ENCODE measurements at regions not wholly inside any gene's neighbourhood (a gene's known extent, or its start where the extent isn't known, plus 50 kb on each side); places are given as distances from the start of the nearest gene placed in this dataset.
"Not testable (repeated sequence)": the region's sequence is repeated elsewhere in the genome, so short reads cannot be mapped to it uniquely, and the experiment has no call there.

- DNase-seq: no peak
Observed at GRCh38 chr6:14571746-14572145, 454.2 kb downstream of the CD83 start.

GRCh38 chr6:14573267-14573666 is 455.7 kb downstream of the CD83 start:
- no peak for DNase-seq

- DNase-seq: no peak
Observed at GRCh38 chr6:14573703-14574290, 456.2 kb downstream of the CD83 start.

- no peak for DNase-seq
Observed at GRCh38 chr6:14575961-14576360, 458.4 kb downstream of the CD83 start.

- DNase-seq: no peak
Observed at GRCh38 chr6:14578994-14579393, 461.4 kb downstream of the CD83 start.

- DNase-seq: no peak
Observed at GRCh38 chr6:14582749-14583148, 465.2 kb downstream of the CD83 start.

GRCh38 chr6:14583826-14584225 is 466.3 kb downstream of the CD83 start:
- DNase-seq: no peak

- no peak for DNase-seq
Observed at GRCh38 chr6:14584450-14584849, 466.9 kb downstream of the CD83 start.

- no peak for DNase-seq
Observed at GRCh38 chr6:14585689-14586088, 468.1 kb downstream of the CD83 start.

GRCh38 chr6:14589175-14589574 is 471.6 kb downstream of the CD83 start:
- no peak for DNase-seq

- DNase-seq: no peak
Observed at GRCh38 chr6:14590586-14590985, 473.0 kb downstream of the CD83 start.

GRCh38 chr6:14591998-14592397 is 474.4 kb downstream of the CD83 start:
- DNase-seq: no peak

GRCh38 chr6:14593286-14593685 is 475.7 kb downstream of the CD83 start:
- DNase-seq: no peak

- DNase-seq: no peak
Observed at GRCh38 chr6:14595751-14596150, 478.2 kb downstream of the CD83 start.

GRCh38 chr6:14596410-14596809 is 478.8 kb downstream of the CD83 start:
- no peak for DNase-seq

- no peak for DNase-seq
Observed at GRCh38 chr6:14597090-14597489, 479.5 kb downstream of the CD83 start.

GRCh38 chr6:14598017-14598864 is 480.7 kb downstream of the CD83 start:
- no peak for DNase-seq

GRCh38 chr6:14600306-14600705 is 482.7 kb downstream of the CD83 start:
- not testable (repeated sequence) for DNase-seq

GRCh38 chr6:14601490-14601889 is 483.9 kb downstream of the CD83 start:
- DNase-seq: no peak

- DNase-seq: no peak
Observed at GRCh38 chr6:14606353-14606752, 488.8 kb downstream of the CD83 start.

- no peak for DNase-seq
Observed at GRCh38 chr6:14610141-14610540, 492.6 kb downstream of the CD83 start.

- peak; percentile 3 for DNase-seq
Observed at GRCh38 chr6:14612016-14612980, 494.7 kb downstream of the CD83 start.

GRCh38 chr6:14614631-14615030 is 497.1 kb downstream of the CD83 start:
- DNase-seq: no peak

All from occipital lobe (tissue), 1 donor.